Vagina (tissue), 2 donors: ENCODE measurements at regions not wholly inside any gene's neighbourhood (a gene's known extent, or its start where the extent isn't known, plus 50 kb on each side); places are given as distances from the start of the nearest gene placed in this dataset.

Source experiments
- CTCF ChIP-seq, 3 experiments: fragments of 450-650 bp in 2 of 3; fragments of 200-600 bp in 1 of 3; sonication (generic) in 1 of 3; IDR thresholded peaks; one replicate each; pipeline ENCODE4 v1.5.1; 2017 to 2019; ENCODE audit warnings: antibody characterized with exemption in 3 of 3, mild to moderate bottlenecking in 2 of 3, moderate library complexity in 2 of 3
- POLR2A ChIP-seq, 2 donors: fragments of 450-650 bp; IDR thresholded peaks; one replicate each; pipeline ENCODE4 v1.6.1; 2017; ENCODE audit warnings: antibody characterized with exemption in 2 of 2, mild to moderate bottlenecking in 2 of 2, moderate library complexity in 2 of 2
- POLR2AphosphoS5 ChIP-seq, 2 donors: sonication (generic); formaldehyde crosslinking; IDR thresholded peaks; one replicate each; pipeline ENCODE4 v1.9.0; 2017; ENCODE audit warnings: antibody characterized with exemption in 2 of 2, mild to moderate bottlenecking in 2 of 2, low read depth in 1 of 2; ENCODE audit not compliant: insufficient read depth in 1 of 2

- TF ChIP-seq POLR2A (IDR thresholded peaks at IDR 0.05): no peak
- no peak for TF ChIP-seq CTCF (IDR thresholded peaks at IDR 0.05)
- TF ChIP-seq POLR2AphosphoS5 (IDR thresholded peaks at IDR 0.05; ENCODE audit: insufficient read depth in 1 of 2, low read depth in 1 of 2): no peak
Measured at GRCh38 chr2:6206882-6207281, 514.7 kb downstream of the SOX11 start.
